ENCODE measurements at regions not wholly inside any gene's neighbourhood (a gene's known extent, or its start where the extent isn't known, plus 50 kb on each side); places are given as distances from the start of the nearest gene placed in this dataset.

DNA sequence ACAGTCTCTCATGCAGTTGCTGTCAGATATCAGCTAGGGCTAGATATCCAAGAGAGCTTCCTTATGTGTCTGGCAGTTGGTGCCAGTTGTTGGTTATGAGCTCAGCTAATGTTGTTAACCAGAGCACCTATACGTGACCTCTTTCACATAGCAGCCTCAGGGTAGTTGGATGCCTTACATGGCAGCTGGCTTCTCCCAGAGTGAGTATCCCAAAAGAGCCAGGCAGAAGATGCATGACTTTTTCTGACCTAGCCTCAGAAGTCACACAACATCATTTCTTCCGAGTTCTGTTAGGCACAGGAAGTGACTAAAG lies 175.7 kb downstream of the VEGFA start:
- no peaks in the 10 kb centered on the region for H3K36me3 ChIP-seq (replicated peaks in 1 of 2; ENCODE audit: control insufficient read depth in 1 of 2, insufficient read depth in 2 of 2, low read length in 2 of 2)
- H3K4me2 ChIP-seq (replicated peaks; ENCODE audit: extremely low read depth, low read length, poor library complexity, severe bottlenecking), result no peak overlapping the region
- intact Hi-C loops (cut with micrococcal nuclease), result loop anchor here in 1 of 2 donors (5.0 kb wide), 2 partner anchors 173 to 278 kb away; partner anchors contain the start of gene VEGFA
- no peaks in the 10 kb centered on the region for H3K79me2 ChIP-seq (ENCODE audit: insufficient read depth, low read length)
- Mint-ChIP-seq H3K4me3 (no peak overlapping the region), H3K4me1 (no peaks in the 10 kb centered on the region), H3K36me3 (no peaks in the 10 kb centered on the region), H3K27ac (no peak overlapping the region), H3K27me3 (ENCODE audit: low read depth in 3 of 3) (peaks cover 3 to 4% (median 4%) of the 10 kb centered on the region in 3 donors), H3K9me3 (peaks cover 3 to 19% (median 12%) of the 10 kb centered on the region in 7 donors)
- no peak overlapping the region for H3K27ac ChIP-seq (ENCODE audit: low read depth in 1 of 2, low read length in 2 of 2)
- TF ChIP-seq, protein P1, sequence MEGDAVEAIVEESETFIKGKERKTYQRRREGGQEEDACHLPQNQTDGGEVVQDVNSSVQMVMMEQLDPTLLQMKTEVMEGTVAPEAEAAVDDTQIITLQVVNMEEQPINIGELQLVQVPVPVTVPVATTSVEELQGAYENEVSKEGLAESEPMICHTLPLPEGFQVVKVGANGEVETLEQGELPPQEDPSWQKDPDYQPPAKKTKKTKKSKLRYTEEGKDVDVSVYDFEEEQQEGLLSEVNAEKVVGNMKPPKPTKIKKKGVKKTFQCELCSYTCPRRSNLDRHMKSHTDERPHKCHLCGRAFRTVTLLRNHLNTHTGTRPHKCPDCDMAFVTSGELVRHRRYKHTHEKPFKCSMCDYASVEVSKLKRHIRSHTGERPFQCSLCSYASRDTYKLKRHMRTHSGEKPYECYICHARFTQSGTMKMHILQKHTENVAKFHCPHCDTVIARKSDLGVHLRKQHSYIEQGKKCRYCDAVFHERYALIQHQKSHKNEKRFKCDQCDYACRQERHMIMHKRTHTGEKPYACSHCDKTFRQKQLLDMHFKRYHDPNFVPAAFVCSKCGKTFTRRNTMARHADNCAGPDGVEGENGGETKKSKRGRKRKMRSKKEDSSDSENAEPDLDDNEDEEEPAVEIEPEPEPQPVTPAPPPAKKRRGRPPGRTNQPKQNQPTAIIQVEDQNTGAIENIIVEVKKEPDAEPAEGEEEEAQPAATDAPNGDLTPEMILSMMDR (IDR thresholded peaks at IDR 0.05), result no peak
- no peak for DNase-seq
- H3K9me3 ChIP-seq (replicated peaks in 1 of 2; ENCODE audit: control insufficient read depth in 1 of 2, insufficient read depth in 1 of 2, low read length in 2 of 2), result peaks cover 0 to 7% of the 10 kb centered on the region in 2 donors
- H3K4me1 ChIP-seq (ENCODE audit: control insufficient read depth in 1 of 2, insufficient read depth in 2 of 2, low read length in 2 of 2), result no peaks in the 10 kb centered on the region
- WGBS (ENCODE audit: insufficient coverage), result 80% methylated on average over 1 of the region's 2 CpGs
- H2AFZ ChIP-seq (ENCODE audit: insufficient read depth, low read depth, low read length, poor library complexity, severe bottlenecking), result no peak overlapping the region
- H3K4me3 ChIP-seq (replicated peaks in 1 of 3; ENCODE audit: low read depth in 2 of 3, low read length in 3 of 3), result no peak overlapping the region
- no peaks in the 10 kb centered on the region for H4K20me1 ChIP-seq (ENCODE audit: insufficient read depth, low read length)
- no peak overlapping the region for H3K9ac ChIP-seq (ENCODE audit: insufficient read depth, low read length, poor library complexity, severe bottlenecking)
- no peaks in the 10 kb centered on the region for H3K27me3 ChIP-seq (ENCODE audit: control insufficient read depth in 2 of 2, insufficient read depth in 2 of 2, low read length in 2 of 2)

DNA sequence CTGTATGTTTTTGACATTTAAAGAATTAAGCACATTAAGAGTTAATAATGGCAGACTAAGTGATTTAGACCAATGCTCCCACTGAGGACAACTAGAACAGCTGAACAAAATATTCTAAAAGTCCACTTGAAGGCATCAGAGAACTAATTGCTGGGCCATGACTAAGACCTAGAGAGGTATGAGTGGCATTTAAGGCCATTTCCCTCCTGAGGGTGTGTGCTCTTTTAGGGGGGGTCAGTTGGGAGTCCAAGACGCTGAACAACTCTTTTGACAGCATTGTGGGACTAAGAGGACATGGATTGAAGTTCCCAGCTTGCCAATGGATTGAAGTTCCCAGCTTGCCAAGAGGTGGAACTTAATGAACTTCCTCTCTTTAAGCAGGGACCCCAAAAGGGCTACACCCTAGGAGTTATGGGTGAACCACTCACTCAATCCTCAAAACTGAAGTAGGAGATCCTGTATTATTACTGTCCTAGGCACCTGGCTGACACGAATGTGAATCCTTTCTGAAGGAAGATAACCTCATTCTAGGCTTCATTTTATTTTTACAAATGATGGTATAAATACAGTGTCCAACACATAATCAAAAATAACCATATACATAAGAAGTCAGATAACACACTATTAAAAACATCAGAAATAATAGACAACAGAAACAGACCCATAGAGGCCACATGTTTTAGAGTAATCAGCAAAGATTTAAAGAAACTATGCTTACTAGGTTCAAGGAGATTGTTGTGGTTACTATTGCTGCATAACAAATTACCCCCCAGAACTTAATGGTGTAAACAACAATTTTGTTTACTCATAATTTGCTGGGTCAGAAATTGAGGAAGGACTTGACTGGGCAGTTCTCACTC lies 175.1 kb downstream of the VEGFA start:
- no peak overlapping the region for H3K27ac Mint-ChIP-seq
- peaks cover 3 to 4% (median 4%) of the 10 kb centered on the region in 3 donors for H3K27me3 Mint-ChIP-seq (ENCODE audit: low read depth in 3 of 3)
- peaks cover 3 to 19% (median 12%) of the 10 kb centered on the region in 7 donors for H3K9me3 Mint-ChIP-seq
- peaks cover 0 to 7% of the 10 kb centered on the region in 2 donors for H3K9me3 ChIP-seq (replicated peaks in 1 of 2; ENCODE audit: control insufficient read depth in 1 of 2, insufficient read depth in 1 of 2, low read length in 2 of 2)
- TF ChIP-seq, protein P1 (IDR thresholded peaks at IDR 0.05), result no peak
- no peak overlapping the region for H2AFZ ChIP-seq (ENCODE audit: insufficient read depth, low read depth, low read length, poor library complexity, severe bottlenecking)
- intact Hi-C loops (cut with micrococcal nuclease), result loop anchor here in 1 of 2 donors (5.0 kb wide), 2 partner anchors 173 to 278 kb away; partner anchors contain the start of gene VEGFA
- no peak for DNase-seq
- no peak overlapping the region for H3K4me3 Mint-ChIP-seq
- H3K4me1 Mint-ChIP-seq, result peaks cover 1% of the 10 kb centered on the region
- no peaks in the 10 kb centered on the region for H3K36me3 Mint-ChIP-seq
- 86% methylated on average over 1 of the region's 2 CpGs for WGBS (ENCODE audit: insufficient coverage)
- H4K20me1 ChIP-seq (ENCODE audit: insufficient read depth, low read length), result no peaks in the 10 kb centered on the region
- no peaks in the 10 kb centered on the region for H3K36me3 ChIP-seq (replicated peaks in 1 of 2; ENCODE audit: control insufficient read depth in 1 of 2, insufficient read depth in 2 of 2, low read length in 2 of 2)
- no peaks in the 10 kb centered on the region for H3K27me3 ChIP-seq (ENCODE audit: control insufficient read depth in 2 of 2, insufficient read depth in 2 of 2, low read length in 2 of 2)
- no peaks in the 10 kb centered on the region for H3K79me2 ChIP-seq (ENCODE audit: insufficient read depth, low read length)
- H3K4me3 ChIP-seq (replicated peaks in 1 of 3; ENCODE audit: low read depth in 2 of 3, low read length in 3 of 3), result no peak overlapping the region
- H3K9ac ChIP-seq (ENCODE audit: insufficient read depth, low read length, poor library complexity, severe bottlenecking), result no peak overlapping the region
- no peak overlapping the region for H3K4me2 ChIP-seq (replicated peaks; ENCODE audit: extremely low read depth, low read length, poor library complexity, severe bottlenecking)
- no peaks in the 10 kb centered on the region for H3K4me1 ChIP-seq (ENCODE audit: control insufficient read depth in 1 of 2, insufficient read depth in 2 of 2, low read length in 2 of 2)
- H3K27ac ChIP-seq (ENCODE audit: low read depth in 1 of 2, low read length in 2 of 2), result no peak overlapping the region

Measured in CD14-positive monocyte (primary cell).